Mesenteric fat pad (tissue), 1 donor: ENCODE measurements at regions not wholly inside any gene's neighbourhood (a gene's known extent, or its start where the extent isn't known, plus 50 kb on each side); places are given as distances from the start of the nearest gene placed in this dataset.
"Not testable (repeated sequence)": the region's sequence is repeated elsewhere in the genome, so short reads cannot be mapped to it uniquely, and the experiment has no call there.

ENCODE experiments used
- DNase-seq: peaks from one replicate; pipeline ENCODE4 v3.0.0-alpha.2; 2020; ENCODE audit warnings: low spot score
- donor health status: DM: yes; HTN: yes; CAD: no.

GRCh38 chr10:9015447-9015846 lies 961.0 kb downstream of the GATA3 start:
- no peak for DNase-seq

- DNase-seq: no peak
Measured at GRCh38 chr10:9016930-9017329, 962.4 kb downstream of the GATA3 start.

- DNase-seq: no peak
Measured at GRCh38 chr10:9018195-9019173, 964.0 kb downstream of the GATA3 start.

DNA sequence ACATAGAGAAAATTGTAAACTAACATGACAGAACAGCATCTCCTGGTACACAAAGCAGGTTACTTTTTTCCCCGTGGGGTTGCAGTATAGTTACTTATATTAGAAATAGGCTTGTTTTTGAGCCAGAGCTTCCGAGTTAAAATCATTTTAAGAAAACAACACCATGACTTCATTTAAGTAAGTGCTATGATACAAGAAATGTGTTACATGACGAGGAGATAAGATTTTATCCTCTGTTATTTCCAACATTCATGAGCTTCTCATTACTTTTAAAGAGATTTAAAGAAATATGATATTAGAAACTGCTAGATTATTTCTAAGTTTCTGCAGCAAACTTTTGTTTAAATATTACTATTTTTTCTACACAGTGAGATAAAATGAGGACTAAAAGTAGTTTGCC lies 968.7 kb downstream of the GATA3 start:
- DNase-seq: no peak

DNA sequence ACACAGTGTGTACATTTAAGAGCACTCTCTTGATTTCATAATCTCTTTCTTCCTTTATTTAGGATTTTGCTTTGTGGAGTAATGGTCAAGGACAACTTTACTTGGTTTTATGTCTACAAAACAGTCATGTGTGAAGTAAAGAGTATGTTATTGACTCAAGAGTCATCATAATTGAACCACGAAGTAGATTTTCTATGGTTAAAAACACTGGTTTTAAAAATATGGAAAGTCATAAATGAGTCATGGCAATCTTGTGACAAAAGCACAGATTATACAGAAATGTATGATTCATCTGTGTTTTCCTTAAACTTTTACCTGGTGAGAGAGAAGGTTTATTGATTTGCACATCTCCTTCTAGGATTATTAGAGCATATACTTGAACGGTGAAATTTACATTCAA lies 969.7 kb downstream of the GATA3 start:
- DNase-seq: no peak

GRCh38 chr10:9028231-9028630 lies 973.7 kb downstream of the GATA3 start:
- no peak for DNase-seq

DNA sequence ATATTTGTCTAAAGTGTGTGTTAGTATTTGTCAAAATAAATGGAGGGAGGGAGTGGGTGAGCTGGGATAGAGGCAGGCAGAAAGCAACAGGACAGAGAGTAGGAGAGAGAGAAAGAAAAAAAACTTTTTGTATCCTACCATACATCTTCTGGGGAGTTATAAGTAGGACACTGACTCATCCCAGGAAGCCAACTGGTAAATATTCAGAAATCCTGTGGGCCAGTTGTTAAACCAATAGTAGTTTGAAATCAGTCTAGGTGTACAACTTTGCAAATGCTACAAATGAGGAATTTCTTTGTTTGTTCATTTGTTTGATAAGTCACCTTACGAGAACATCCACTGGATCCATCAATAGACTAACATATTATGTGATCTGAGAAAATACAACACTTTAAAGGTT lies 980.9 kb downstream of the GATA3 start:
- DNase-seq: no peak

- no peak for DNase-seq
Measured at GRCh38 chr10:9036711-9037204, 982.3 kb downstream of the GATA3 start.

DNA sequence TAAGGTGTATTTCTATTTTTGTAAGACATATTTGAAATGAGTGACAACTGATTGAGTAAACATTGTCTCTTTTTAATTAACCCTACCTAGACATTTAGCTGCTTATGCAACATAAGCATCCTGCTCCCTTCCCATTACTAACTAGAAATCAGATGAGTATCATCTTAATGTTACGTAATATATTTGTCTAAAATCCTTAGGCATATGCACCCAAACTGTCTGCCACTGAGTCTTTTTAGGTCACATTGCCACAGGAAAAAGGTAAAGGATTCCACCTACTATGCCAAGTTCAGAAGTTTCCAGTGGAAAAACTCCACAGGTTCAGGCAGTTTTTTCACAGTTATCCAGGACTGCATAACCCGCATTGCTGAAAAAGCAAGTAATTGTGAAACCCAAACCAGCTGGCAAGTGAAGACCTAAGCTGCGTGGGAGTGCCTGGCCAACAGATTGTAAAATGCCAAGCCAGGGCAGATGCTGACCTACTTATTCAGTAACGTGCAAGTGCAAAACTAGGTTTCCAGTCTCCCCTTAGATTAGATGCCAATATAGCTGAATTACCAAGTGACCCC lies 983.7 kb downstream of the GATA3 start:
- no peak for DNase-seq

GRCh38 chr10:9043466-9043865 lies 989.0 kb downstream of the GATA3 start:
- no peak for DNase-seq

DNA sequence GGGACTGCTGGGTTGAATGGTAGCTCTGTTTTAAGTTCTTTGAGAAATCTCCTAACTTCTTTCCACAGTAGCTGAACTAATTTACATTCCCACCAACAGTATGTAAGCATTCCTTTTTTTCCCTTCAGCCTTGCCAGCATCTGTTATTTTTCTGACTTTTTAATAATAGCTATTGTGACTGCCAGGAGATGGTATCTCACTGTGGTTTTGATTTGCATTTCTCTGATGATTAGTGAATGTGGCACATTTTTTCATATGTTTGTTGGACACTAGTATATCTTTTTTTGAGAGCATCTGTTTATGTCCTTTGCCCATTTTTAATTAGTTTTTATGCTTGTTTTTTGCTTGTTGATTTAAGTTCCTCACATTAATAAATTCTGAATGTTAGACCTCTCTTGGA lies 990.8 kb downstream of the GATA3 start:
- DNase-seq: no peak

DNA sequence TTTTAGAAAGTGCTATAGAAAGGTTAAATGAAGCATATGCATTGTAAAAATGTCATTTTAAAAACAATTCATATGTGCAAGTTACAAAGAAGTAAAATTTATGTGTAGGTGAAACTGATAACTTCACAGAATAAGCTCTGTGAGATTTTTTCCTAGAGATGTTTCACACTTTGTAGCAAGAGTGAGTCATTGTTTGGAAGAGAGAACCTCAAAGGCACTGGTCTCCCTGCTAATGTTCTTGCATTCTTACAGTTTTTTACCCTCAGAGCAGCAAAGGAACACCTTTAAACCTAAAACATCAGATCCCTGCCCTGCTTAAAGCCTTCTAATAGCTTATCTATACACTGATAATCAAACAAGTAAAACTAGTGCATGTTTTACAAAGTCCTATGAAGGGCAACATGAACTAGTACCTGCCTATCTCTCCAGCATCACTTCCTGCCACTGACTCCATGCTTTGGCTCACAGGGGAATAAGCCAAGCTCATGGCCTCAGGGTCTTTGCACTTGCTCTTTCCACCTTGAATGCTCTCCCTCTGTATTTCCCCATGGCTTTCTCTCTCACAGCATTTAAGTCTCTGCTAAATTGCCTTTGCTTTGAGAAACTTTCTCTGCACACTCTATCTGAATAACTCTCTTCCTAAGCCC lies 997.0 kb downstream of the GATA3 start:
- DNase-seq: no peak

GRCh38 chr10:9052767-9053166 lies 998.3 kb downstream of the GATA3 start:
- DNase-seq: no peak

GRCh38 chr10:9056521-9056920 lies 1002.0 kb downstream of the GATA3 start:
- no peak for DNase-seq

- not testable (repeated sequence) for DNase-seq
Measured at GRCh38 chr10:9057293-9057692, 1002.8 kb downstream of the GATA3 start.

GRCh38 chr10:9060314-9060713 lies 1005.8 kb downstream of the GATA3 start:
- DNase-seq: no peak

DNA sequence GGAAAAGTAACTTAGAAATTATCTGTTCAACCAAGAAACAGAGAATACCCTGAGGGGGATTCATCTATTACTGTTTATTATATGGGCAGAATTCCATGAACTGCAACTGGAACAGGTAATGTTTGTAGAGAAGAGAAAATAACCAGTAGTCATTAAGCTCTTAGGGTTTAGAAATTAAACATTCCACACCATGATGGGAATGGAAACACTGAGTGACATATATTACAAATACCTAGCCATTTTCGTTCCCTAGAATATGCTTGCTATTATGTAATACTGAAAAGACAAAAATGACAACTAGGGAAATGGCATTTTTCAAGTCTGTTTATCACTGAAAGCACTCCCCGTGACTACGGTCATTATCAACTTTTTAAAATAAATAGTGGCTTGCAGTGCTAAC lies 1007.4 kb downstream of the GATA3 start:
- DNase-seq: no peak

DNA sequence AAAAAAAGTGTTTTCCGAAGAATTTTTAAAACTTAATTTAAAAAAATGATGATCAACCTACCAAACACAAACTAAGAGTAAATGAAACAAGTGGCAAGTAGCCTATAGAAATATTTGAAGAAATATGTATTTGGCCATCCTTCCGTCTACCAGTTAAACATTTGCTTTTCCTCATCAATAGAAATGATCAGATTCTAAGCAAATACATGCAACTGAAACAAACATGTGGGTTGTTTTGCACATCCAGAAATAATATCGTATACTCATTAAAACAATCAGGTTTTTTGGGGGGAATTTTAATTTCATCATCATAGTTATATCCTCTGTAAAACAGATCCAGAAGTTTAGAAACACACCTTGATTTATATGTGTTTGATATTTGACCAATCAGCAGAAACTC lies 1011.7 kb downstream of the GATA3 start:
- DNase-seq: no peak

- no peak for DNase-seq
Measured at GRCh38 chr10:9068003-9068402, 1013.5 kb downstream of the GATA3 start.

- no peak for DNase-seq
Measured at GRCh38 chr10:9069136-9069535, 1014.6 kb downstream of the GATA3 start.

DNA sequence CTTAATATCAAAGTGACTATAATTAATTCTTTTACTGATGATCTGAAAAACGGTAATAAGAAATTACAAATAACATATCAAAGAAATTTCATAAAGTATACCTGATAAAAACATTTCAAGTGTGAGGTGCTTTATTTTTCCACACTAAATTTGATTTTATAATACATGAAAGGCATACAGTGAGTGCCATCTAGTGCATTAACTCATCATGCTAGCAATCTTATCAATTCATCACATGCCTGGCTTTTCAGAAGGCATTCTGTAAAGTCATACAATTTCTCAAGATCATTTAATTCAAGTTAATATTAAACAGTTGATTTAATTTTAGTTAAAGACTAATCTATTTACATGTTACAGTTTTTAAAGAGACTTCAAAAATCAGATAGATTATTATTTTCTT lies 1020.9 kb downstream of the GATA3 start:
- DNase-seq: no peak

- DNase-seq: no peak
Measured at GRCh38 chr10:9076066-9076465, 1021.6 kb downstream of the GATA3 start.
